SK-N-SH treated with all-trans-retinoic acid at 6 μM for 48 hours (cell line): ENCODE measurements at regions not wholly inside any gene's neighbourhood (a gene's known extent, or its start where the extent isn't known, plus 50 kb on each side); places are given as distances from the start of the nearest gene placed in this dataset.

Experiments
- CREB5 ChIP-seq: fragments of 250-450 bp; sonication (Bioruptor Pico); IDR thresholded peaks from 2 replicates; pipeline ENCODE4 v1.5.1; 2020; ENCODE audit warnings: low read depth, mild to moderate bottlenecking, moderate library complexity
- ESRRG ChIP-seq: fragments of 250-450 bp; sonication (Bioruptor Pico); IDR thresholded peaks from 2 replicates; pipeline ENCODE4 v1.6.1; 2021; ENCODE audit warnings: mild to moderate bottlenecking
- GLIS3 ChIP-seq: fragments of 250-450 bp; sonication (Bioruptor Pico); IDR thresholded peaks from 2 replicates; pipeline ENCODE4 v1.5.0; 2020; ENCODE audit warnings: mild to moderate bottlenecking, moderate library complexity
- PATZ1 ChIP-seq: fragments of 250-450 bp; sonication (Bioruptor Pico); IDR thresholded peaks from 2 replicates; pipeline ENCODE4 v1.8.0; 2020; ENCODE audit warnings: mild to moderate bottlenecking, moderate library complexity, borderline replicate concordance
- RARB ChIP-seq: fragments of 250-450 bp; sonication (Bioruptor Pico); IDR thresholded peaks from 2 replicates; pipeline ENCODE4 v1.8.0; 2021; ENCODE audit warnings: mild to moderate bottlenecking, moderate library complexity
- TCF4 ChIP-seq: fragments of 250-450 bp; sonication (Bioruptor Pico); IDR thresholded peaks from 2 replicates; pipeline ENCODE4 v1.8.0; 2021; ENCODE audit warnings: mild to moderate bottlenecking, moderate library complexity, borderline replicate concordance

GRCh38 chr20:52433326-52434040 is 241.9 kb upstream of the ZFP64 start:
- TF ChIP-seq GLIS3 (CRISPR knock-in tag) (no peak), CREB5 (CRISPR knock-in tag) (no peak), PATZ1 (CRISPR knock-in tag) (no peak), TCF4 (CRISPR knock-in tag) (no peak), RARB (CRISPR knock-in tag) (no peak), ESRRG (CRISPR knock-in tag) (no peak)
